ENCODE measurements at regions not wholly inside any gene's neighbourhood (a gene's known extent, or its start where the extent isn't known, plus 50 kb on each side); places are given as distances from the start of the nearest gene placed in this dataset.

DNA sequence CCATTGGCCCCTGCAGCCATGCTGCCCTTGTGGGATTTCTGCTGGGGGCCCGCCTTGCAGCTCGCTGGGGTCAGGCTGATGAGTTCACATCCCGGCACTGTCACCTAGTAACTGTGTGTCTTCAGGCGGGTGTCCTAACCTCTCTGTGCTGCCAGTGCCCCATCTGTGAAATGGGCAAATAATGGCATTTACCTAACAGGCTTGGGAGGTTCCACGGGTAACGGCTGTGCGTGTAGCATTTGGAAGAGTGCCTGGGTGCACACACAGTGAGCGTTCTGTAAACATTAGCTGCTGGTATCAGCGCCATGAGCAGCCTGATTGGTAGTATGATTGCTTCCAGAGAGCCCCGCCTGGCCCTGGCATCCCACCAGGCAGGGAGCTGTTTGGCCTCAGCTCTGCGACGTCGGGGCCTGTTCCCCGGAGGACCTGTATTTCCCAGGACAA is 167.3 kb upstream of the GSE1 start:
- H3K9ac ChIP-seq, result no peak overlapping the region
- H3F3A ChIP-seq (replicated peaks; ENCODE audit: insufficient read depth), result no peaks in the 10 kb centered on the region
- POLR2A ChIA-PET, result interaction anchor here (0.6 to 1.7 kb wide), 4 partner anchors 16 to 211 kb away, joined by 3 to 9 read pairs (median 5); no protein-coding TSS in a partner anchor
- H3K4me1 ChIP-seq (ENCODE audit: control insufficient read depth in 1 of 2, insufficient read depth in 2 of 2, low read depth in 1 of 2, low read length in 1 of 2), result peaks cover 0 to 65% of the 10 kb centered on the region in 2 experiments; a peak in 2 of 4 replicates
- peak overlapping the region in 1 of 2 experiments; percentile 97; a peak in 2 of 4 replicates for H3K27ac ChIP-seq (ENCODE audit: low read depth in 2 of 2, low read length in 1 of 2)
- TF ChIP-seq, protein P1, sequence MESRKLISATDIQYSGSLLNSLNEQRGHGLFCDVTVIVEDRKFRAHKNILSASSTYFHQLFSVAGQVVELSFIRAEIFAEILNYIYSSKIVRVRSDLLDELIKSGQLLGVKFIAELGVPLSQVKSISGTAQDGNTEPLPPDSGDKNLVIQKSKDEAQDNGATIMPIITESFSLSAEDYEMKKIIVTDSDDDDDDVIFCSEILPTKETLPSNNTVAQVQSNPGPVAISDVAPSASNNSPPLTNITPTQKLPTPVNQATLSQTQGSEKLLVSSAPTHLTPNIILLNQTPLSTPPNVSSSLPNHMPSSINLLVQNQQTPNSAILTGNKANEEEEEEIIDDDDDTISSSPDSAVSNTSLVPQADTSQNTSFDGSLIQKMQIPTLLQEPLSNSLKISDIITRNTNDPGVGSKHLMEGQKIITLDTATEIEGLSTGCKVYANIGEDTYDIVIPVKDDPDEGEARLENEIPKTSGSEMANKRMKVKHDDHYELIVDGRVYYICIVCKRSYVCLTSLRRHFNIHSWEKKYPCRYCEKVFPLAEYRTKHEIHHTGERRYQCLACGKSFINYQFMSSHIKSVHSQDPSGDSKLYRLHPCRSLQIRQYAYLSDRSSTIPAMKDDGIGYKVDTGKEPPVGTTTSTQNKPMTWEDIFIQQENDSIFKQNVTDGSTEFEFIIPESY (IDR thresholded peaks at IDR 0.05; ENCODE audit: borderline replicate concordance, low read depth), result no peak
- TF ChIP-seq EZH2phosphoT487 (IDR thresholded peaks at IDR 0.05; ENCODE audit: borderline replicate concordance, low read depth) (no peak), FOXJ3 (CRISPR knock-in tag; IDR thresholded peaks at IDR 0.05) (no peak; the same call in 1 of the 2 replicates), EP300 (IDR thresholded peaks at IDR 0.05; ENCODE audit: borderline replicate concordance in 1 of 2, low read depth in 1 of 2, low read length in 1 of 2) (peak in 1 of 2 experiments; percentile 32; a peak in 1 of 4 replicates), CHD2 (IDR thresholded peaks at IDR 0.05; ENCODE audit: low read length, partially characterized antibody) (peak; percentile 19)
- no peaks in the 10 kb centered on the region for H4K20me1 ChIP-seq (ENCODE audit: insufficient read depth)
- no peaks in the 10 kb centered on the region for H3K27me3 ChIP-seq (ENCODE audit: insufficient read depth)
- no peaks in the 10 kb centered on the region for H3K9me3 ChIP-seq
- H3K79me2 ChIP-seq (ENCODE audit: insufficient read depth), result no peaks in the 10 kb centered on the region
- 82% methylated on average over 8 of the region's 14 CpGs for WGBS (ENCODE audit: low lambda C conversion rate)
- peak; percentile 79 for DNase-seq
- H3K36me3 ChIP-seq (replicated peaks in 1 of 2; ENCODE audit: control insufficient read depth in 1 of 2, insufficient read depth in 2 of 2, low read length in 1 of 2), result no peaks in the 10 kb centered on the region
- H3K4me3 ChIP-seq (ENCODE audit: low read depth in 2 of 2, low read length in 1 of 2), result no peak overlapping the region
- no peak overlapping the region for H3K4me2 ChIP-seq
- no peaks in the 10 kb centered on the region for H3K9me2 ChIP-seq
- CTCF ChIA-PET, result interaction anchor here (0.6 to 3.5 kb wide), 27 partner anchors 10 to 626 kb away, joined by 3 to 21 read pairs (median 4); partner anchors contain the start of genes CRISPLD2 and GSE1
- H2AFZ ChIP-seq (ENCODE audit: low read depth), result no peak overlapping the region

DNA sequence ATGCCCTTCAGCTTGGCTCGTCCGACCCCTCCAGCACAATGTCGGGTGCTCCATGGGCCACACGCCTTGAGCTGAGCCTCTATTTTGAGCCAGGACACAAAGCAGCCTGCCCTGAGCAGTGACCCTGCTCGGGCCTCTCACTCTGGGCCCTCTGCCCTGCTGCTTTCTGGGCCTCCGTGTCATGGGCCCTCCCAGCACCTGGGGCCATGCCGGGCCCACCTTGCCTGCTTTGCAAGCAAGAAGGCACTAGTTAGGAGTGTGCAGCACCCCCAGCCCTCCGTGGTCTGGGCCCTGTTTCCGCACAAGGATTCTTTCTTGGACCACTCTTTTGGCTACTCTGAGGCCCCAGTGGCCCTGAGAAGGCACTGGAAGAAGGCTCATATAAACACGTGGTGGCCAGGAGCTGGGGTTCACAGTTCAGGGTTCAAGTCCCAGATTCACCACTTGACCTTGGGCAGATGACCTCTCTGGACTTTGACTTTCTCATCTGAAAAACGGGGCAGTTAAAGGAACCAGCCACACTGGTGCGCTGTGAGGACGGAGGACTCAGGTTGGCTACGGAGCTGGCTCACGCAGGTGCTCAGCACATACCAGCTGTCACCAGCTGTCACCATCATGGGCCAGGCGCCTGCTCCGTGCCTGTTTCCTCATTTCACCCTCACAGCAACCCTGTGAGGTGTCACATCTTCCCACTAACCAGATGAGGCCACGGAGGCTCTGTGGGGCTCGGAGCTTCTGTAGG is 166.0 kb upstream of the GSE1 start:
- no peaks in the 10 kb centered on the region for H4K20me1 ChIP-seq (ENCODE audit: insufficient read depth)
- 91% methylated on average over 14 of the region's 19 CpGs for WGBS (ENCODE audit: low lambda C conversion rate)
- POLR2A ChIA-PET, result interaction anchor here (1.8 kb wide), 1 partner anchor 14 kb away, joined by 5 read pairs; no protein-coding TSS in a partner anchor
- H3K36me3 ChIP-seq (replicated peaks in 1 of 2; ENCODE audit: control insufficient read depth in 1 of 2, insufficient read depth in 2 of 2, low read length in 1 of 2), result no peaks in the 10 kb centered on the region
- no peaks in the 10 kb centered on the region for H3F3A ChIP-seq (replicated peaks; ENCODE audit: insufficient read depth)
- no peaks in the 10 kb centered on the region for H3K9me2 ChIP-seq
- CTCF ChIA-PET, result interaction anchor here (0.6 to 3.5 kb wide), 21 partner anchors 9 to 332 kb away, joined by 3 to 21 read pairs (median 6); partner anchors contain the start of gene GSE1
- no peaks in the 10 kb centered on the region for H3K9me3 ChIP-seq
- H3K4me3 ChIP-seq (ENCODE audit: low read depth in 2 of 2, low read length in 1 of 2), result no peak overlapping the region
- peak overlapping the region in 1 of 2 experiments; percentile 97; a peak in 2 of 4 replicates for H3K27ac ChIP-seq (ENCODE audit: low read depth in 2 of 2, low read length in 1 of 2)
- peaks cover 0 to 69% of the 10 kb centered on the region in 2 experiments; a peak in 2 of 4 replicates for H3K4me1 ChIP-seq (ENCODE audit: control insufficient read depth in 1 of 2, insufficient read depth in 2 of 2, low read depth in 1 of 2, low read length in 1 of 2)
- no peaks in the 10 kb centered on the region for H3K27me3 ChIP-seq (ENCODE audit: insufficient read depth)
- no peak for TF ChIP-seq FOXJ3 (CRISPR knock-in tag; IDR thresholded peaks at IDR 0.05)
- TF ChIP-seq GATA2 (CRISPR knock-in tag; IDR thresholded peaks at IDR 0.05), result no peak
- TF ChIP-seq TAF1 (IDR thresholded peaks at IDR 0.05; ENCODE audit: borderline replicate concordance, low read depth, low read length), result no peak
- no peak for TF ChIP-seq GABPA (IDR thresholded peaks at IDR 0.05; ENCODE audit: low read depth)
- TF ChIP-seq EP300 (IDR thresholded peaks at IDR 0.05; ENCODE audit: borderline replicate concordance in 1 of 2, low read depth in 1 of 2, low read length in 1 of 2), result no peak
- TF ChIP-seq, protein P2, sequence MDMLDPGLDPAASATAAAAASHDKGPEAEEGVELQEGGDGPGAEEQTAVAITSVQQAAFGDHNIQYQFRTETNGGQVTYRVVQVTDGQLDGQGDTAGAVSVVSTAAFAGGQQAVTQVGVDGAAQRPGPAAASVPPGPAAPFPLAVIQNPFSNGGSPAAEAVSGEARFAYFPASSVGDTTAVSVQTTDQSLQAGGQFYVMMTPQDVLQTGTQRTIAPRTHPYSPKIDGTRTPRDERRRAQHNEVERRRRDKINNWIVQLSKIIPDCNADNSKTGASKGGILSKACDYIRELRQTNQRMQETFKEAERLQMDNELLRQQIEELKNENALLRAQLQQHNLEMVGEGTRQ (IDR thresholded peaks at IDR 0.05; ENCODE audit: borderline replicate concordance, low read depth, low read length), result no peak
- TF ChIP-seq RFX5 (IDR thresholded peaks at IDR 0.05; ENCODE audit: low read length), result no peak
- no peak for TF ChIP-seq RXRA (IDR thresholded peaks at IDR 0.05; ENCODE audit: borderline replicate concordance, low read depth)
- TF ChIP-seq, protein P3, sequence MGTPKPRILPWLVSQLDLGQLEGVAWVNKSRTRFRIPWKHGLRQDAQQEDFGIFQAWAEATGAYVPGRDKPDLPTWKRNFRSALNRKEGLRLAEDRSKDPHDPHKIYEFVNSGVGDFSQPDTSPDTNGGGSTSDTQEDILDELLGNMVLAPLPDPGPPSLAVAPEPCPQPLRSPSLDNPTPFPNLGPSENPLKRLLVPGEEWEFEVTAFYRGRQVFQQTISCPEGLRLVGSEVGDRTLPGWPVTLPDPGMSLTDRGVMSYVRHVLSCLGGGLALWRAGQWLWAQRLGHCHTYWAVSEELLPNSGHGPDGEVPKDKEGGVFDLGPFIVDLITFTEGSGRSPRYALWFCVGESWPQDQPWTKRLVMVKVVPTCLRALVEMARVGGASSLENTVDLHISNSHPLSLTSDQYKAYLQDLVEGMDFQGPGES (IDR thresholded peaks at IDR 0.05; ENCODE audit: low read depth, low read length), result no peak
- TF ChIP-seq RAD21 (IDR thresholded peaks at IDR 0.05; ENCODE audit: low read length), result no peak
- TF ChIP-seq SMC3 (IDR thresholded peaks at IDR 0.05; ENCODE audit: low read depth, low read length), result no peak
- TF ChIP-seq NRF1 (IDR thresholded peaks at IDR 0.05; ENCODE audit: low read depth, low read length), result no peak
- TF ChIP-seq SIN3A (IDR thresholded peaks at IDR 0.05; ENCODE audit: borderline replicate concordance, low read depth, low read length), result no peak
- no peak for DNase-seq
- no peak overlapping the region for H3K4me2 ChIP-seq
- no peak overlapping the region for H3K9ac ChIP-seq
- no peak overlapping the region for H2AFZ ChIP-seq (ENCODE audit: low read depth)
- no peaks in the 10 kb centered on the region for H3K79me2 ChIP-seq (ENCODE audit: insufficient read depth)
